NCI-H2171 (cell line): ENCODE measurements at regions not wholly inside any gene's neighbourhood (a gene's known extent, or its start where the extent isn't known, plus 50 kb on each side); places are given as distances from the start of the nearest gene placed in this dataset.
A peak's percentile ranks its signal among the peaks of the same experiment; 100 is the strongest.

Source experiments
- DNase-seq: peaks from one replicate; lab custom pipeline; 2025; lab: John Stamatoyannopoulos, UW

DNA sequence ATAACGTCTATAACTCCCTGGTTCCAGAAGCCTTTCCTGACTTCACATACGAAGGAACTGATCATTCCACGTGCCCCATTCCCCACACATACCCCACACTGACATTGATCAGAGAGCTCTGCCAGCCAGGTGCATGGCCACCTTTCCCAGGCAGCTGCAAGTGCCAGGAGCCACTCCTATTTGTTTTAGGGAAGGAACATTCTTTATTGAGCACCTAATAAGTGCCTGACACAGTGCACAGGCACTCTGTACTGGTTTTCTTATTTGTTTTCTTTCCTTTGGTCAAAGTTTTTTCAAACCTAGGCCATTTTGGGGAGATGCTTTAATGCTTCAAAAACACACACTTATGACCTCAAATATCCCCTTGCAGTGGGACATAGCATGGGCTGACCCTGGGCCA is 50.0 kb downstream of the PITPNM2 start:
- DNase-seq = no peak

GRCh38 chr12:123100450-123100849 is 50.4 kb downstream of the PITPNM2 start:
- no peak for DNase-seq

DNA sequence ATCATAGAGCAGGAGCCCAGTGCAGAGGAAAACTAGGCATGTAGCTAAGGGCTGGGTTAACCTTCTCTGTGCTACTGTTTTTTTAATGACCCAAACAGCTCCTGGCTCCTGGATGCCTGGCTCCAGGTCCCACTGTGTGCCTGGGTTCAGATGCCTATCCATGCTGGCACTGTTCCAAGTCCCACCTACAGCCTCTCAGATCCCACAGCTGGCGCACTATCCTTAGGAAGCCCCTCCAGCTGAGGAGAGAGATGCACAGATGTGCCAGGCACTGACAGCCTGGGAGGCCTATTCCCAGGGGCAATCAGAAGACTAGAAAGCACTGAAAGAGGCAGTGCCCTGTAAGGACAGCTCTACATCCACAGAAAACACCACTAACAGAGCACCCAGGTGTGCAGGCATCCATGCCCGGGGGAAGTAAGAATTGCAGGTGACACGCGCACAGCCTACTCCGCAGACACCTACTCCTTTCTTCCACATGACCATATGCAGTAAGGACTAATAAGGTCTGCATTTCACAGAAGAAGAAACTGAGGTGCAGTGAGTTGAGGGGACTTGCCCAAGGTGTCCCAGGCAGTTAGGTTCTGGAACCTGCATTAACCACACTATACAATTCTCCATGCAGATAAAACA is 51.2 kb downstream of the PITPNM2 start:
- DNase-seq = peak; percentile 95

- DNase-seq = no peak
Measured at GRCh38 chr12:123098780-123099179, 52.1 kb downstream of the PITPNM2 start.

DNA sequence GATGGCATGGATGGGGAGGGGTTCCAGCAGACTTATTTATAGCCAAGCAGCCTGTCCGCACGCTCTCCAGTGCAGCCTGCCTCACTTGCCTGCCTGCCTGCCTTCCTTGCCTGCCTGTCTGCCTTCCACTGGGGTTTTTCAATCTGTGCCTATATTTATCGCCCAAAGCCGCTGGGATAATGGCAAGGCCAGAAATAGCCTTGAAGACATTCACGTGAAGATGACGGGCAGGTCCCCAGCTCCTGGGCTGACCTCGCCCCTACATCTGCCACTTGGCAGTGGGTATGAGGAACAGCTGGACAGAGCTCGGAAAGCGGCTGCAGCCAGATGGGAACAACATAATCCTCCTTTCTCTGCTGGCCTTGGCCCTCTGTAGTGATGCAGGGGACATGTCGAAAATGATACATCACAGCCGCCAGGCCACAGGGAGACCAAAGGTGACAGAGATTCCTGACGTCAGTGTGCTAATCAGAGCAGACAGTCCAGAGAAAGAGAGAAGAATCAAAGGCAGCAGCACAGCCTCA is 53.3 kb downstream of the PITPNM2 start:
- DNase-seq = peak; percentile 58

GRCh38 chr12:123096741-123097140 is 54.1 kb downstream of the PITPNM2 start:
- DNase-seq = no peak

GRCh38 chr12:123096182-123096581 is 54.7 kb downstream of the PITPNM2 start:
- DNase-seq = no peak

GRCh38 chr12:123095078-123095881 is 55.6 kb downstream of the PITPNM2 start:
- no peak for DNase-seq

- no peak for DNase-seq
Measured at GRCh38 chr12:123094349-123095077, 56.4 kb downstream of the PITPNM2 start.

DNA sequence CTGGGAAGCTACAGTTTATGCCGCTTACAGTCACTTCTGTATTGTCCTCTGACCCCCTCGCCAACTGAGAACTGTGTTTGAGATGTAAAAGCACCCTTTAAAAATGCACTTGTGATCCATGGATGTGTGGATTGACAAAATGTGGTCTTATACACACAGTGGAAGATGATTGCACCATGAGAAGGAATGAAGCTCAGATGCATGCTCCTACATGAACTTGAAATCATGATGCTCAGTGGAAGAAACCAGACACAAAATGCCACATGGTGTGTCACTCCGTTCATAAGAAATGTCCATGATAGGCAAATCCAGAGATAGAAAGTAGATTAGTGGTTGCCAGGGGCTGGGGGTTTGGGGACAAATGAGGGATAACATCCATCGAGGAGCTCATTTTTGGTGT is 58.0 kb downstream of the PITPNM2 start:
- DNase-seq = no peak

DNA sequence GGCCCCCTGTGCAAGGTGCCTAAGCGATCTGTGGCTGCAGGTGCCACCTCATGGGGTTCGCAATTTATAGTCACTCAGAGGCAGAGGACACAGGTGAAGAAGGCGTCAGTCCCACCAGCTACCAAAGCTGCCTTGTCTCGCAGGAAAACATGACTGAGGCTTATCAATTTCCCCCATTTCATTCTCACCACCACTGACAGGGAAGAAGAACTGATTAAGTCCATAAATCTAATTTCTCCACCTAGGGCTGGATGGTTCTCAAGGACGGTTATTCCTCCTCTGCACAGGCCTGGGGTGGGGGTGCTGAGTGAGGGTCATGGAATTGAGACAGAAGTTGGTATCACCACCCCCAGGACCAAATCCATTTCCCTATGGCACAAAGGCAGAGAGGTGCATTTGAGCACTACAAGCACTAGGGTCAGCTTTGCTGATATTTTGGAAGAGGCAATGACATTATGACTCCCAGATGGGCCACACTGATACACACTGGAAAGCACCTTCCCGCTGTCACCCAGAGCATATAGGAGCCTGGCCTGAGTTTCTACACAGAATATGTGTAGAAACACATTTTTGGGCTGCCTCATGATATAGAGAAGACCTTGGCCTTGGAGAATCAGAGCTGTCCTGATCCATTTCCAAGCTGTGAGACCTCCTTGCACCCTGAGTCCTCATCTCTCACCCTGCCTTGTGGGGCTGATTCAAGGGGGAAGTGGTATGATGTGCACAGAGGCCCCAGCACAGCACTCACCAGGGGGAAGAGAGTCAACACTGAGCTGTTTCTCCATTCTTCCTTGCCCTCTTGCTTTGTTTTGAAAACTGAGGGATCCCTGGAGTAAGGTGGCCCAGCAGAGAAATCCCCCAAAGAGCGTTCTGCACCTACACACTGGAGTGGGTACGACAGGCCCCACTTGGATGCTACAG is 59.4 kb downstream of the PITPNM2 start:
- no peak for DNase-seq

DNA sequence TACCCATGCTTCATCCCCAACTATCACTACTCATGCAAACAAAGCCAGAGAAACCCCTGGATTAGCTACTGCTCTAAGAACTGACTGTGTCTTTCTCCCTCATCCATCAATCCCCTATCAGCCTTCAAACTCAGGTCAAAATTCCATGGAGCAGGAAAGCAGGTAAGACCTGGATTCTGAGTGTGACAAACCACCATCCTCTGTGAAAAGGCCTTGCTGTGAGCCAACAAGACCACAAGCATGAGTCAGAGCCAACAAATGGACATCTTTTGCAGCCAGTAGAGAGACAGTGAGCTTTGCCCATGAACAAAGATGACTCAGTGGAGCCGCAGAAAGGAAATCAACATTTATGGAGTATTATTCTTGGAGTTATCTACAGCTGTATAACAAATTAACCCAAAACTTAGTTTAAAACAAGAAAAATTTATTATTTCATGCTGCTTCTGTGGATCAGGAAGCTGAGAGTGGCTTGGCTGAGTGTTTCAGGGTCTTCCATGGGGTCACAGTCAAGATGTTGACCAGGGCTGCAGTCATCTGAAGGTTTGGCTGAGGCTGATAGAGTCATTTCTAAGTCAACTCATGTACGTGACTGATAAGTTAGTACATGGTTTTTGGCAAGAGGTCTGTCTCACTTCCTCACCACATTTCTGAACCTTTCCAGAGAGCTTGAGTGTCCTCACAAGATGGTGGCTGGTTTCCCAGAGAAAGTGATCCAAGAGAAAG is 61.1 kb downstream of the PITPNM2 start:
- DNase-seq = no peak

DNA sequence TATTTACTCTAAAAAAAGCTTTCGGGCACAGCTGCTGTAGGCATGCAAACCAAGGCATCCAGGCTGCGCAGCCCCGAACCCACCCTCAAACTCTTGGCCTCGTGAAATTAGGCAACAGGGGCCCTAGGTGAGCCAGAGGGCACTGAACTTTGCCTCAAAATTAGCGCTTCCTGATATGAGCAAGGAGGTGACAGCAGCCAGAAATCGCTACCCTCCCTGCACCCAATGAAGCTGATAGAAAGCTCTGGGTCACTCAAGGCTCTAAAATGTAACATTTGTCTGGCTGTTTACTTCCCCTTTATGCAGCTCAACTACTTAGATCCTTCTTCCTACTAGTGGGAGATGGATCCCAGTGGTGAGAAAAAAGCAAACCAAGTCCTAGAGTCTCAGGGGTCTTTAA is 61.8 kb downstream of the PITPNM2 start:
- no peak for DNase-seq

DNA sequence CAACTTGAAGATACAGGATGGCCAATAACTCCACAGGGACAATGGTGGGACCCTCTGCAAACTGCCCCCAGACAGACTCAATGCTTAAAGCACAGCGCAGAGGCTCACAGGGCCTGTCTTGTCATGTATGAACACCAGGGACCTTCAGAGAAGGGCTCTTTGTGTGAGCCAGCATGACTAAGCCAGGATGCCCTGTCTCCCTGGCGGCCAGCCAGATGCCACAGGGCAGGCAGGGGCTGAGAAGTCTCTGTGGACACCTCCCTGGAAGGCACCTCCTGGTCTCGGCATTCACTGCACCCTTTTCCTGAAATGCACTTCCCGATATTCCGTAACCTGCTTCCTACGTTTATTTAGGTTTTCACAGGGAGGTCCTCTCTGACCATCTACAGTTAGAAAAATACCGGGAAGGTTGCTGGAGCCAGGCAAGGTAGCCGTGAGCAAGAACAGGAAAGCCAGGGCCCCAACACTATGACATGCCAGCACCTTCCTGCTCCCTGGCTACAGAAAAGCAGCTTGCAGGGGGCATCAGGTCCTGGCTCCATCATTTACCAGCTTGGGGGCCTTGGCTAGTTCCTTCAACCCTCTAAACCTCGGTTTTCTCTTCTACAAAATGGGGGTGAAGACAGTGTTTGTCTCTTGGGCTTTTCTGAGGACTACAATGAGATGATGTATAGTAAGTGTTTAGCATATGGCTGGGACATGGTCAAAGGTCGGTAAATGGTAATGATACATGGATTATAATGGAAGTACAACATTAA is 65.0 kb downstream of the PITPNM2 start:
- no peak for DNase-seq

DNA sequence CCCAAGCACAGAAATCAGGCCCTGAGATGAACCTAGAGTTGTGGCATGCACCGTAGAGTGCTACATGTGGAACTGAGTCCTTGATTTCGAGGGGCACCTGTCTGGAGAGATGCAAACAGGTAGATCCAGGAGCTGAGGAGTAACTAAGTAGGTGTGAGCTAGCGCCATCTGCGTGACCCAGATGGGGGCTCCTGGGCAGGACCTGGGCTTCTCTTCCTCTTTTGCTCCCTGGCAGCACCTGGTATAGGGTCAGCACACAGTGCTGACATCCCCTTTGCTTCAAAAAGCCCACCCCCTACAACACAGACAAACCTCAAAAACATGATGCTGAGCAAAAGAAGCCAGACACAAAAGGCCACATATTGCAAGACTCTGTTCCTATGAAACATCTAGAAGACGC is 65.8 kb downstream of the PITPNM2 start:
- no peak for DNase-seq

DNA sequence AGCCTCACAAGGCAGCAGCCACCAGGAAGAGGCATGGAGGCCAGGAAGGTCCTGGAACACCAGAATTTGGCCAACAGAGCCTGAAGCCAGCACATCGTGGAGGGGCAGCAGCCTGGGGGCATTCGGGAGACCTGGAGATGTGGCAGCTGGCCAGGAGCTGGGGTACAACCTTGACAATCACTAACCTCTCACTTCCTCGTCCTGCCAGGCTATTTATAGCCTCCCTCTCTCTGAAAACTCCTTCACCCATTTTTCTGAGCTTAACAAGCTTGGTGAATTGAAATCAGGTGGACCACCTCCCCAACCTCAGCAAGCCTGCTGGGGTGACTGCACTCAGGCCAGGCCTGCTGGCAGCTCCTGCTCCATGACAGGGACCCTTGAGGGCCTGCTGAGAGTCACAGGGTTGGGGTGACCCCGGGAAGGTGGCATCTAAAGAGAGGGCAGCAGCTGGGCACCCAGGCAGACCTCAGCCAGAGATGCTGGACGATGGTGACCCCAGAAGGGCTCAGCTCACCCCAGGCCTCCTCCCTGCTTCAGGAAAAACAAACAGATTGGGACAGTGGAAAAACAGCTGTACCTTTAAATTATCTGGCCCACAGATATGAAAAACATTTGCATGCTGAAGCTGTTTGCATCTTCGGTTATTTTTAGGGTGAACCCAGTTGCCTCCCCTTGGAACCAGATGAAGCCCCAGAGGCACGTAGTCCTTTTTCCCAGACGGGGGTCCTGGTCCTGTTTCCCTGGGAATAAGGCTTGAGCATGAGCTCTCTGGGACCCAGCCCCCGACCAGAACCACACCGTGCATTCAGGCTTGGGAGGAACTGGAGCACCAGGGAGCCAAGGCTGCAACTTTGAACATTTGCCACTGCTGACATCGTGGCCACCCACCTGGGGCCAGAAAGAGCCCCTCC is 67.0 kb downstream of the PITPNM2 start:
- DNase-seq = no peak

DNA sequence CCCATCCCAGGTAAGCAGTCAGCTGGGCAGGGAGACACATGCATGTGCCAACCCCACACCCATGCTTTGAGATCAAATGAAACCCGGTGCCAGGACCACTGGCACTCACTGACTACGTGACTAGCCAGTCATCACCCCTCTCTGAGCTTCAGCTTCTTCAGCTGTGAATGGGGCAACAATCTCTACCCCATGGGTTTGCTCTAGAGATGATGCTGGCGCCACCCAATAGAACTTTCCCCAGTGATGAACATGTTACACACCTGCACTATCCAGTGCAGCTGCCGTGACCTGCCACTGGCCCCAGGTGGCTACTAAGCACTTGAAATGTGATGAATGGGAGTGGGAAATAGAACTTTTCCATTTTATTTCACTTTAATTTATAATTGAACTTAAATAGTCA is 70.3 kb downstream of the PITPNM2 start:
- DNase-seq = no peak

DNA sequence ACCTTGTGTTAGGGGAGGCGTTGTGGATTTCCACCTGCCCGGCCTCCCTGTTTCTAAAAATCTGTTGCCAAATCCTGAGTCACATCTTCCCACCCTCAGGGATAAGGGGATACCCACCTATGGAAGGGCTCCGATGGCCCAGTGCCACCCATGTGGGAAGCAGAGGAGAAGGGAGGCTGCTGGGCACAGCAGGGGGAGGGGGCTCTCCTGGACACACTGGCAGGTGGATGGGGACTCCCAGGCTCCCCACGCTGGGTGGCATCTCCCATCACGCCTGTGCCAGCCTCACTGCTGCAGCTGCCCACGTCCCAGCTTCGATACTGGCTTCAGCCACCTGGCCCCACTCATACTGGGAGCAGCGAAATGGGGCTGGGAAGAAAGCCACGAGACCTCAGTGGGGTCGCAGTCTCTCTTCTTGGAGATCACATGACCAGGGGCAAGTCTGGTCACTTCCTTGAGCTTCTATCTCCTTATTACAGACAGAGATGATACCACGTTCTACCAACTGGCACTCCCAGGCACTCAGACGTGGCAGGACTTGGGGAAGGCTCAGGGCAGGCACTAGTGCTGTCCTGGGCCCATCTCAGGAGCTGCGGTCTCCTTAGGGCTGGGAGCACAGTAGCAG is 72.2 kb downstream of the PITPNM2 start:
- DNase-seq = no peak

DNA sequence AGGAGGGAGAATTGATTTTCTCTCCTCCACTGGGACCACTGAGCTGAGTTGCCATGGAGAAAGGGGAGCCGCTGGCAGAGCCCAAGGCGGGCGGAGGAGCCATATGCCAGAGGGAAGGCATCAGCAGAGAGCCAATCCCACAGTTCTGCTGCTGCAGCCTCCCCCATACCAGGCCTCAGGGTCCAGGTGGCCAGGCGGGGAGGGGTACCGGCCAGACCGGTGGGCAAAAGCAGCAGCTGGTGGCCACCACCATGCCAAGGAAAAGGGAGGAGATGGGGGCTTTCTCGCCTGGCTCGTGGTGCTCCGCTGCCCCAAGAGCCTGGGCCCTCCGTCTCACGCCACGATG is 72.8 kb downstream of the PITPNM2 start:
- peak; percentile 70 for DNase-seq
